ENCODE measurements at regions not wholly inside any gene's neighbourhood (a gene's known extent, or its start where the extent isn't known, plus 50 kb on each side); places are given as distances from the start of the nearest gene placed in this dataset.

DNA sequence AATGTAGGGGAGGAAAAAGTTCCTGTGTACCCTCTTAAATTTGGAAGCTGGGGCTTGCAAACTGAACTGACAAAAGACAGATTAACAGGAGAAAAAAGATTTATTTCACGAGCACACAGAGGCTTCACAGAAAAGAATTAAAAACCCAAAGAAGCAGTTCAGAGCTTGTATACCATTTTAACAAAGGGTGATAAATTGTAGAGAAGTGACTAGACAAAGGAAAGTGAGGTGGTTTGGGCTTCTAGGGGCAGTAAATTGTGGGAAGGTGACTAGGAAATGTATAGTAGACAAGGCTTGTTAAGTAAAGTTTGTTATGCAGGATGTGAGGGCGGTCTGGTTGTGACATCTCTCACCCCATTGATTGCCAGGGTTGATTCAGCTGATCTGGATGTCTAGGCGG is 53.5 kb upstream of the ZDBF2 start:
- TF ChIP-seq KDM1A (IDR thresholded peaks at IDR 0.05; ENCODE audit: borderline replicate concordance, low read length): no peak
- TF ChIP-seq KDM5A (IDR thresholded peaks at IDR 0.05; ENCODE audit: low read length): no peak
- TF ChIP-seq CTCF (IDR thresholded peaks at IDR 0.05; ENCODE audit: control extremely low read depth in 1 of 3, insufficient read depth in 1 of 3, low read depth in 1 of 3, low read length in 3 of 3): no peak
- TF ChIP-seq TCF12 (IDR thresholded peaks at IDR 0.05; ENCODE audit: low read depth, low read length): no peak
- TF ChIP-seq EZH2 (IDR thresholded peaks at IDR 0.05; ENCODE audit: low read depth, low read length, severe bottlenecking): no peak
- no peak for TF ChIP-seq EP300 (IDR thresholded peaks at IDR 0.05; ENCODE audit: borderline replicate concordance in 1 of 2, low read depth in 2 of 2, low read length in 2 of 2)
